PFSK-1 (cell line): ENCODE measurements at regions not wholly inside any gene's neighbourhood (a gene's known extent, or its start where the extent isn't known, plus 50 kb on each side); places are given as distances from the start of the nearest gene placed in this dataset.

Source experiments
- FOXP2 ChIP-seq: optimal IDR thresholded peaks from 2 replicates; pipeline ENCODE3; 2011; ENCODE audit warnings: borderline replicate concordance, control low read depth, inconsistent platforms; ENCODE audit not compliant: insufficient read depth; ENCODE audit errors: extremely low read length, extremely low read depth
- POLR2AphosphoS5 ChIP-seq: IDR thresholded peaks from 2 replicates; pipeline ENCODE4 v1.6.1; 2012; ENCODE audit warnings: low read depth, mild to moderate bottlenecking, control low read depth, low read length, moderate library complexity
- SIN3A ChIP-seq: IDR thresholded peaks from 2 replicates; pipeline ENCODE4 v1.6.1; 2012; ENCODE audit warnings: mild to moderate bottlenecking, low read length, moderate library complexity, borderline replicate concordance; ENCODE audit not compliant: insufficient read depth
- TAF1 ChIP-seq: IDR thresholded peaks from 2 replicates; pipeline ENCODE4 v1.6.1; 2012; ENCODE audit warnings: low read length, control low read depth, borderline replicate concordance; ENCODE audit not compliant: insufficient read depth
- TF ChIP-seq, protein P1 (sequence below), 2 experiments: IDR thresholded peaks; 2 replicates each; pipeline versions ENCODE4 v1.6.1 to v1.8.0; 2011 to 2012; ENCODE audit warnings: low read depth in 2 of 2, low read length in 2 of 2, control low read depth in 1 of 2, inconsistent platforms in 1 of 2, mild to moderate bottlenecking in 1 of 2, moderate library complexity in 1 of 2; ENCODE audit not compliant: insufficient read depth in 1 of 2

GRCh38 chr11:92870196-92870832 is 99.1 kb upstream of the MTNR1B start:
- TF ChIP-seq, protein P1, sequence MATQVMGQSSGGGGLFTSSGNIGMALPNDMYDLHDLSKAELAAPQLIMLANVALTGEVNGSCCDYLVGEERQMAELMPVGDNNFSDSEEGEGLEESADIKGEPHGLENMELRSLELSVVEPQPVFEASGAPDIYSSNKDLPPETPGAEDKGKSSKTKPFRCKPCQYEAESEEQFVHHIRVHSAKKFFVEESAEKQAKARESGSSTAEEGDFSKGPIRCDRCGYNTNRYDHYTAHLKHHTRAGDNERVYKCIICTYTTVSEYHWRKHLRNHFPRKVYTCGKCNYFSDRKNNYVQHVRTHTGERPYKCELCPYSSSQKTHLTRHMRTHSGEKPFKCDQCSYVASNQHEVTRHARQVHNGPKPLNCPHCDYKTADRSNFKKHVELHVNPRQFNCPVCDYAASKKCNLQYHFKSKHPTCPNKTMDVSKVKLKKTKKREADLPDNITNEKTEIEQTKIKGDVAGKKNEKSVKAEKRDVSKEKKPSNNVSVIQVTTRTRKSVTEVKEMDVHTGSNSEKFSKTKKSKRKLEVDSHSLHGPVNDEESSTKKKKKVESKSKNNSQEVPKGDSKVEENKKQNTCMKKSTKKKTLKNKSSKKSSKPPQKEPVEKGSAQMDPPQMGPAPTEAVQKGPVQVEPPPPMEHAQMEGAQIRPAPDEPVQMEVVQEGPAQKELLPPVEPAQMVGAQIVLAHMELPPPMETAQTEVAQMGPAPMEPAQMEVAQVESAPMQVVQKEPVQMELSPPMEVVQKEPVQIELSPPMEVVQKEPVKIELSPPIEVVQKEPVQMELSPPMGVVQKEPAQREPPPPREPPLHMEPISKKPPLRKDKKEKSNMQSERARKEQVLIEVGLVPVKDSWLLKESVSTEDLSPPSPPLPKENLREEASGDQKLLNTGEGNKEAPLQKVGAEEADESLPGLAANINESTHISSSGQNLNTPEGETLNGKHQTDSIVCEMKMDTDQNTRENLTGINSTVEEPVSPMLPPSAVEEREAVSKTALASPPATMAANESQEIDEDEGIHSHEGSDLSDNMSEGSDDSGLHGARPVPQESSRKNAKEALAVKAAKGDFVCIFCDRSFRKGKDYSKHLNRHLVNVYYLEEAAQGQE (IDR thresholded peaks at IDR 0.05; ENCODE audit: insufficient read depth in 1 of 2, low read depth in 2 of 2, low read length in 2 of 2), result no peak
- TF ChIP-seq TAF1 (no peak), SIN3A (no peak), POLR2AphosphoS5 (no peak), FOXP2 (no peak)

DNA sequence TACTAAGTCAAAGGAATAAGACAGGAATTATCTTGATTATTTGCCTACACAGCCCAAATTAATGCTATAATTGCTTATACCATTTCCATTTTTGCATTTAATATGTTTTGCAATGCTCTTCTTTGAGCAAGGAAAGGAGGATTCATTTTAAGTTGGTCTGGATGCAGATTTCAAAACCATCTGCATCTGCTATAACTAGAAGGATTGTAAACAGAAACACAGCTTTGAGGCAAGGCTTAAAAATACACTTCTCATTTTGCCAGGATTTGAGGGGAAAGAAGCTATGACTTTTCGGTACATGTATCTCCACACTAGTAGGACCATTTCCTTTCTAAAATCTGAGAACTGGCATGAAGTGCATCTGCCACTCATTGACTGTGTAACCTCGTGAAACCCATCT is 95.9 kb upstream of the MTNR1B start:
- no peak for TF ChIP-seq FOXP2

DNA sequence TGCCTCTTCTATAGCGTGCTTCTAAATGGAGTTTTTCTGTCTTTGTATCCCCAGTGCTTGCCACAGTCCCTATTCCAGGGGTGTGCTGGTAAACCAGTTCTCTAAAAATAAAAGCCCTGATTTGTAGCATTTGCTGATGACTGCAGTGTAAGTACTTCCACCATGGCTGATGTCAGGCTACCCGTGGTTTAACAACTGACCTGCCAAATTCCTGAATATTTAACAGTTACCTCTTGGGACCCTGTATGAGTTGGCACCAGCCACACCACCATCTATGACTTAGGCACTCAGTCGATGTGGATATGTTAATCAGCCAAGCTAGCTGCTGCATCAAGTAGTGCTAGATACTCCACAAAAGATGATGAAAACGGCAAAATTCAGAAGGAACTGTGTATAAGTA is 94.0 kb upstream of the MTNR1B start:
- TF ChIP-seq POLR2AphosphoS5 (no peak), SIN3A (no peak), FOXP2 (no peak), TAF1 (no peak)
- TF ChIP-seq, protein P1 (IDR thresholded peaks at IDR 0.05; ENCODE audit: insufficient read depth in 1 of 2, low read depth in 2 of 2, low read length in 2 of 2), result no peak

- TF ChIP-seq, protein P1 (IDR thresholded peaks at IDR 0.05; ENCODE audit: insufficient read depth in 1 of 2, low read depth in 2 of 2, low read length in 2 of 2), result no peak
- TF ChIP-seq FOXP2 (no peak), TAF1 (no peak), SIN3A (no peak)
These were observed 90.4 kb upstream of the MTNR1B start for GRCh38 chr11:92879086-92879485.

DNA sequence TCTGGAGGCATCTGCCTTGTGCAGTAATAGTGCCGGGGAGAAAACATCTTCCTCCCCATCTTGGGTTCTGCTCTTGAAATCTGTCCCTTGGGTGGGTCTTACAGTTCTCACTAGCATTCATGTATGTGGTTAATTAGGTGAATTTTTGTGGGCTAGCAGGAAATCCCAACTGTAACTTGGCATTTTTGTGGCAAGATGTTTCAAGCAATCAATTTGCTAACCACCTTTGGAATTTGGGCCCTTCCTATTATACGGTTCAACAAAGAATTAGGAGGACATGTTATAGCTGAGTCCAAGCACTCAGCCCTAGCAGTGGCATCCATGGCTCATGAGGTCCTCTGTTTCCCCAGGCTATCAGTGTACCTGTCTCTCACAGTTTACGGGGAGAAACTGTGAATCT is 89.1 kb upstream of the MTNR1B start:
- TF ChIP-seq, protein P1 (IDR thresholded peaks at IDR 0.05; ENCODE audit: insufficient read depth in 1 of 2, low read depth in 2 of 2, low read length in 2 of 2), result no peak
- TF ChIP-seq FOXP2, result no peak
- no peak for TF ChIP-seq POLR2AphosphoS5
- no peak for TF ChIP-seq SIN3A
- no peak for TF ChIP-seq TAF1
